NCI-H1092 (cell line): ENCODE measurements at regions not wholly inside any gene's neighbourhood (a gene's known extent, or its start where the extent isn't known, plus 50 kb on each side); places are given as distances from the start of the nearest gene placed in this dataset.

Source experiments
- DNase-seq: peaks from one replicate; lab custom pipeline; 2025; lab: John Stamatoyannopoulos, UW

DNA sequence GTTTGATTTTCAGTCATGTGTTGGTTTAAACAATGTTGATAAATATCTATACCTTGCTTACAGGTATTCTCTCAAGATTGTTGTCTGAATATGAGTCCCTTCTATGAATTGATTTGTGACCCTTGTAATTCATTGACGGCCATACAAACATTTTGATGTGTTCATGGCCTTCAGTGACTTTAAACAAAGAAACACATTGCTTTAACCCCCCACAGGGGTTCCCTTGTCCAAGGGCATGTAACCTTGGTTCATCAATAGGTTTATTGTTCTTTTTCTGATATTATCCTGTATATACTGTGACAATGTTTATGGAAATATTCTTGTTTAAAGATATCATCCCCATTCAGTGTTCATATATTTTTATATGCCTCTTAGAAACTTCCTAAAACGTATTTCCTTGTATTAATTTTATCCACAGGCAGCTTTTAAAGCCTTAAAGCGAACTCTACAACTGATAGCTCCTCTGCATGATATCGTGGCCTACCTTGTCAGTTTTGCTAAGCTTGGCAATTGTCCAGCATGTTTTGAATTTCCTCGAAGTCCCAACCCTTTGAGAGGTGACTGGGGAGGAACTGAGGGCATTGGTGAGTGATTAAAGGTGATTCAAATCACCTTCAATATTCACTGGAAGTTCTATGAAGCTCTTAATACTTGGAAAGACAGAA, 87.0 kb downstream of the CD164 start:
- DNase-seq = no peak

DNA sequence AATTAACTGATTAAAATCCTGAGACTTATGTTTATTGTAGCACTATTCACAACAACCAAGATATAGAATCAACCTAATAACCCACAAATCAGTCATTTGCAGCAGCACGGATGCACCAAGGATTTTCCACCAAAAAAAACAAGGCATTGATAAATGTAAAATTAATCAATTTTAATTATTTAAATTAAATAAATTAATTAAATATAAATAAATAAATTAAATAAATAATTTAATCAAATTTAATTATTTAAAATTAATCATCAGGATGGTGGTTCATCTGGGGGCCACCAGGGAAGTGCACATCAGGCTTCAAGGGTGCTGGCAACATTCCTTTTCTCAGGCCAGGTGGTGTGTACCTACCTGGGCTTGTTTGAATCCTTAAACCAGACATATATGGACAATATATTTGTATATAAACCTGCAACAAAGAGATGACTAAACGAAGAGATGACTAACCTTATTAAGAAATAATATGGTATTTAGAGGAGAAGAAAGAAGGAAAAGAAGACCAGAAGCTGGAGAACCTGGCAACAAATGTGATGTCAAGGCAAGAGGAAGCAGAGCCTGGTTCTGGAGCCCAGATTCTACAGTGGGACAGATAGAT, 89.2 kb downstream of the CD164 start:
- no peak for DNase-seq

DNA sequence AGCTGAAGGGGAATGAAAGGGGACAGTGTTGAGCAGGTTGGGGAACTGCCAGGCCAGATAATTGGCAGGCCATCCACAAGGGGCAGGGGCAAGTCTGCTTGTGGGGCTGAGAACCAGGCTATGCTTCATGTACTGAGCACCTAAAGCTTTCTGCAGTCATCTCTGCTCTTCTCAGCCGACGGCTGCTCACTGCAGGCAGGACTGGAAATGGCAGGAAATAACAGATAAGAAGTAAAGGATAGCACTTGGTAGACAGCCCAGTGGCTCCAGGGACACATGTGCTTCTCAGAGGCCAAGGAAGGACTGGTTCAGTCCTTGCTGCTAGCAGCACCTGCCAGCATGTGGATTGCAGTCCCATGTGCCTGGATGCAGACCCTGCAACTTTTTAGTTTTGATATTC, 89.8 kb downstream of the CD164 start:
- DNase-seq = no peak

DNA sequence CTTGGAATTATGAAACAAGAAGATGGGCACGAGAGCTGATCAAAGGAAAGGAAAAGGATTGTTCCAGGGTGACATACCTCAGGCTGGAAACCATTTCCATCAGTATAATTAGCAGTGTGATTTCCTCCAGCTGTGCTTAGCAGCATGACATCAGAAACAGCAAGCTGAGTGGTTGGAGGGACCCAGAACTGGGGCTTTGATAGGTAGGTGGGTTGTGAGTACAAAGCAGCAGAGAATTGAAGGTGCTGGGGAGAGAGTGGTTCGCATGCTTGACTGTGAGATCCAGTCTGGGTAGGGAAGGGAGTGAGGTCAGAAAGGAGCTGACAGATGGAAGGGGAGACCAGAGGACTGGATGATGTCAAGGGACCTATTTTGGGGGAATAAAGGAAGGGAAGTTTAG, 90.4 kb downstream of the CD164 start:
- no peak for DNase-seq

DNA sequence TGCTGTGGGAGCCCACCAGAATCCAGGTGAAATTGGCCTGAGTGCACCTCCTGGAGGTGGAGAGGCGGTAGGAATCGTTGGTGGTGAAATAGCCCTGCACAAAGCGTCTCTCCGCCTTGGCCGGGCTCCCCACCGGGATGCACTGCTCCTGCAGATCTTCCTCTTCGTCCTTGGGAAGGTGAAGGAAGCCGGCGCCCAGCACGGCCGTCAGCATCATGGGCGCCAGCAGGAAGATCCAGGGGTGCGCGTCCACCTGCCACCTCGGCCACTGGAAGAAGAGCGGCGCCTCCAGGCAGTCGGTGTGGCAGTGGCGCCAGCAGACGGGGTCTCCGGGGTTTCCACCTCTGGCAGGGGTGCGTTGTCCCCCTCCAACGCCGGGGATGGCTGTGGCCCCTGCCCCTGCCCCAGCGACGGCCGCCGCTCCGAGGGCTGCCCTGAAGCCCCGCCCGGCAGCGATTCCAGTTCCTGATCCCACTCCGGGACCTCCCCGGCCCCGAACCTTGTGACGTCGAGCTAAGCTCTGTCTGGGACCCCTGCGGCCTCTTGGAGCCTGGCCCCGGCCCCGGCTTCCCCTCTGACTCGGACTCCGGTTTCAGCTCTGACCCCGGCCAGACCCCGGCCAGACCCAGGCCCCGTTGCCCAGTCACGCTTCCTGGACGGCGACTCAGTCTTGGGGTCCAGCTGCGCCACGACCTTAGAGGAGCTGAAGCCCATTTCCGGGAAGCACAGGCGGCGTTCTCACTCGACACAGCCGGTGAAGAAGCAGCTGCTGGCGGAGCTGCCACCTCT, 91.9 kb downstream of the CD164 start:
- no peak for DNase-seq

DNA sequence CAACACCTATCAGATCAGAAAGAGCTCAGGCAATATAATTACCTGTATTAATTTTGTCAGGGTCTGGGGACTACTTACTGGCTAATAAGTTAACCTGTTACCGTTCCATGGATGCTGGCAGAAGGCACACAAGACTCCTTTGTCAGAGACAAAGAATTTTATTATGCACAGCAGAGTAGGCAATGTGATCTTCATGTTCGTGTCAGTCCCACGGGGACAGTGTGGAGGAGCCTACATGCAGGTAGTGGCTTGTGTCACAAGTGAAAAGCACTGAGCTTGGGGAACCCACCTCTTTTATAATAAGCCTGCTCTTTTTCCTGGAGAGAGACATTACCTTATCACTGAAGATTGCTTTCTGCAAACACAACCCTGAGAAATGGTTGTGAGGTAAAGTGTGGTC, 96.9 kb downstream of the CD164 start:
- DNase-seq = no peak

DNA sequence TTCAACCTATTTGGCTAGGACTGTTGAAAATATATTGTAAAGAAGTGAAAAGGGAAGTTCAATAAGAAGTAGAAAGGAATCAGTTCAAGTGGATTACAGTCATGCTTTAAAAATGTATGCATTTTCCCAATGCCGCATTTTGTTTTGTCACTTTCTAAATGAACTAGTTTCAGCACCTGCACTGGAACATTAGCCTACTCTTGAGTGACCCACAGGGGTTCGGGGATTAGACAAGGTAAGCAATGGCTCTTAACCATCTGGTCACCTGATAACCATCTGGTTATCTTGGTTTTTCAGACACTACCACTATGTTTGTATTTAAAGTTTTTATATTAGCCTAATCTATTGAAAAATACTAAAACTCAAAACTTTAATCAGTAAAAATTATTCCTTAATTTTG, 97.6 kb downstream of the CD164 start:
- DNase-seq = no peak

DNA sequence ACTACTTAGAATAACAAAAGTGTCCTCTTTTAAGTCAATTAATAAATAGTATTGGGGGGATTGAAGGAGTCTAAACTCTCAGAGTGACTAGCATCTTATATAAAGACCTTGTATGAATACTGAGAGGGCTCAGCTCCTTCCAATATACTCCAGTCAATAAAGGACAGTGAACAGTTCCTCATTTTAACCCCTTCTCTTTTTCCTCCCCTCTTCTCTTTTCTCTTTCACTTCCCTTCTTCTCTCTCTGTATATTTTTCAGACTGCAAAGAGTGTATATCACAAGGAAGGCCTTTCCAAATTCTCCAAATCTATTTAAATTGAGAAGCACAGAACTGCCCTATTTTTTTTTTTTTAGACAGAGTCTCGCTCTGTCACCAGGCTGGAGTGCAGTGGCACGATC, 99.5 kb downstream of the CD164 start:
- DNase-seq = no peak

DNA sequence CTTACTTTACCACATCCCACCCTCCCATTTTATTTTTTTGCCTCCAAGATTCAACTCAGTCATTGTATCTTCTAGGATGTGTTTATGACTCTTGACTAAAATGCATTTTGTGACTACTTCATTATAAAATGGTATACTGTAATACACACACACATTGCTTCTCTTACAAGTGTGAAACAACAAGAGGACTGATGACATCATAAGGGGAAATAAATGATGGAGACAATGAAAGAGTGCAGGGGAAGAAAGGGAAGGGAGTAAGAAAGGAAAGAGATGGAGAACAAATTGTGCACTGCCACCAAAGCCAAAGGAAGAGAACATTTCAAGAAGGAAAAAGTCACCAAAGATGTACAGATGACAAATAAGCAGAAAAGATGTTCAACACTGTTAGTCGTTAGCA, 102.6 kb downstream of the CD164 start:
- no peak for DNase-seq

DNA sequence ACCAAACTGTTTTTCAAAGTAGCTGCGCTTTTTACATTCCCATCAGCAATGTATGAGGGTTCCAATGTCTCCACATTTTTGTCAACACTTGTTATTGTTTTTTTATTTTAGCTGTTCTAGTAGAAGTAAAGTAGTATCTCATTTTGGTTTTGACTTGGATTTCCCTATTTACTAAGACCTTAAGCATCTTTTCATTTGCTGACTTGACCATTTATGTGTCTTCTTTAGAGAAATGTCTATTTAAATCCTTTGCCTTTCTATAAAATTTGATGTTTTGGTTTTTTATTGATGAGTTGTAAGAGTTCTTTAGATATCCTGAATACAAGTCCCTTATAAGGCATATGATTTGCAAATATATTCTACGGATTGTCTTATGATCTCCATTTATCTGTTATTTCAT, 110.6 kb downstream of the CD164 start:
- DNase-seq = no peak

DNA sequence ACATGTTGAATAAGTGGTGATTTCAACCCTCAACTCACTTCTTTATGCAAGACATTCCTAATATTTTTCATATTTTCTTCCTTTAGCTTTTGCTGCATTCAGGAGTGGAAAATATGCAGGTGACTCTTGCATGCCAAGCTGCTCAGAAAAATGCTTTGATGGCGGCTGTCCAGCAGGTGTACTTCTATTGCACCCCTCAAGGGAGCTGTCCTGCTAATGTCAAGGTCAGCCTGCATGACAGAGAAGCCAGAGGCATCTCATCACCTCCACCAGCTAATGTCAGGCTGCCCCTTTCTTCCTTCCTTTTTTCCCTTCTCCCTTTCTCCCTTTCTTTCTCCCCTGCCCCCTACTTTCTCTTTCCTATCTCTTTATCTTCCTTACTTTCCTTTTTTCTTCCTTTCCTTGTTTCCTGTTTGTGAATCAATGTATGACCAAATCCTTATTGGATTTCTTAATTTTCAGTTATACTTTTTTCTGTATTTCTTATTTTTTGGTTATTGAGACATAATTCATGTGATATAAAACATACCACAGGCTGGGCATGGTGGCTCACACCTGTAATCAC, 112.2 kb downstream of the CD164 start:
- DNase-seq = no peak

DNA sequence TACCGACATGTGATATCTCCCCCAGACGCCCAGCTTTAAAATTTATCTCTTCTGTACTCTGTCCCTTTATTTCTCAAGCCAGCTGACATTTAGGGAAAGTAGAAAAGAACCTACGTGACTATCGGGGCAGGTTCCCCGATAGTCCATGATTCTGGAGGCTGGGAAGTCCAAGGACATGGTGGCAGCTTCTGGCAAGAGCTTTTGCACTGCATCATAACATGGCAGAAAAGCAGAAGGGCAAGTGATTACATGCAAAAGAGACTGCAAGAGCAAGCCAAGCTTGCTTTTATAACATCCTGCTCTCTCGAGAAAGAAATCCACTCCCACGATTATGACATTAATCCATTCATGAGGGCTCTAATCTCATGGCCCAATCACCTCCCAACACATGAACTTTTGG, 113.2 kb downstream of the CD164 start:
- no peak for DNase-seq

DNA sequence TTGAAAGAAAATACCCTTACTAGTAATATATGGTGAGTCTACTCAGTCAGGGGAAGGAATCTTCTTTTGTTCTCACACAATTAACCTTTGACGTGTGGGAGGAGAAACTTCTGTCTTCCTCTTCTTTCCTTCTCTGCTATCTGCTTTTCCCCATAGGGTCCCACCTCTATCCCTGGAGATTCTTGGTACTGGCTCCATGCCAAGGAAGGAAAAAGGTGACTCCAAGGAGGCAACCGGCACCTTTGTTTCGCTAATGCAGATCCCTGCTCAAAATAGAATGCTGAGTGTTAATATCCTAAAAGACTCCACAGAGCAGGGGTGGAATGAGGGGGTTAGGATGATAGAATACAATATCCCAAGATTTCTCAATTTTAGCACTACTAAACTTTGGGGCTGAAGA, 116.7 kb downstream of the CD164 start:
- no peak for DNase-seq

DNA sequence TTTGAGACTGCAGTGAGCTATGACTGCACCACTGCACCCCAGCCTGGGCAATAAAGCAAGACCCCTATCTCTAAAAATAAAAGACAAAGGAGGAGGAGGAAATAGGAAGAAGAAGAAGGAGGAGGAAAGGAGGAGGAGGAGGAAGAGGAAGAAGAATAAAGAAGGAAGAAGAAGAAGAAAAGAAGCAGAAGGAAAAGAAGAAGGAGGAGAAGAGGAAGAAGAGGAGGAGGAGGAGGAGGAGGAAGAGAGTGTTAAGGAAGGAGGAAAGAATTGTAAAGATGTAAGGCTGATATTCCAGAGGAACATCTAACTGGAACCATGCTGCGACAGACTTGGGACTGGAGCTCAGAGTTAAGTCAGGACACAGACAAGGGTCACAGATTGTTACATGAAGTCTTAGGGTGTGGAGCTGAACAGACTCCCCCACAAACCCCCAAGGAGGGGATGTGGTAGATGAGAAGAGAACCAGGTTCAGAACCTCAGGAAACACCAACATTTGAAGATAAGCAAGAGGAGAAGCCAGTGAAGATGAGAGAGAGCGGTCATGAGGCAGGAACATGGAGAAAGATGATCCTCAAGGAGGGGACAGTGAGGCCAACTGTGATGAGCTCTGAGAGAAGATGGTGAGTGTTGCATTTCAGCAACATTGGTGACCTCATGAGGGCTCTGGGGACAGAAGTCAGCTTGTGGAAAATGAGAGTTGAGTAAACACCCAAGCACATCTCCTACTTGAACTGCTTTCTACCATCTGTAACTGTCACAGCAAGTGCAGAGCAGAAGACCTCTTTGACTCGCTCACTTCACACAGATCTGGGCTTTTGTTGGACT, 118.2 kb downstream of the CD164 start:
- no peak for DNase-seq

DNA sequence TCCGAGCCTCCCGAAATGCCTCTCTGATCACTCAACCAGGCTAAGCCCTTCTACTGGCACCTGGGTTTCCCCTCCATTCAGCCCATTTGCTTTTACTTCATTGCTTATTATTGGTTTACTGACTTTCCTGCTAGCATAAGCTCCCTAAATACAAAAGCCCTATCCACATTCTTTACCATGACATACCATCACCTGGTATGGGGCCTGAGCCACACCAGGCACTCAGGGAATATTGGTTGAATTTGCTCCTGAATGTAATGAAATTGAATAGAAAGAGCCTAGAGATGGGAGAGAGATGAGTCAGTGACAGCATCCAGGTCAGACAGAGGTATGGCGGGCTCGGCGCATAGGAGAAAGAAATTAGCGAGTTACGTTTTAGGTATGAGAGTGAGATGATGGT, 120.0 kb downstream of the CD164 start:
- DNase-seq = no peak

DNA sequence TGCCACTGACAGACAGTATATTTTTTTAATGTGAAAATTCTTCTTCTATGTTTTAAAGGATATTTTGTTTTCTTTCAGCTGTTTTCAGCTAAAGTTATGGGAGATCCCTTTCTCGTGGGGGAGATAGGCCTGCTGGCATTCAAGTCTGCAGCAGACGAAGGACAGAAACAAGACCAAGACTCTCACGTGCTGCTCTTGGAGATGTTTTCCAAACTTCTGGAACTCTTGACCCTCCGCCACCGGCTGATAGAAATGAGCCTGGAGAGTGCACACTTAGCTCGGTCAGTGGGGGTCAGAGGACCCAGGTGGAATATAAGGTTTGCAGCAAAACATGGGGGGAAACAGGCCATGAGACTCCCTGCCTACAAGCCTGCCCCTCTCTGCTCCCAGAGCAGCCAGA, 120.5 kb downstream of the CD164 start:
- DNase-seq = no peak

DNA sequence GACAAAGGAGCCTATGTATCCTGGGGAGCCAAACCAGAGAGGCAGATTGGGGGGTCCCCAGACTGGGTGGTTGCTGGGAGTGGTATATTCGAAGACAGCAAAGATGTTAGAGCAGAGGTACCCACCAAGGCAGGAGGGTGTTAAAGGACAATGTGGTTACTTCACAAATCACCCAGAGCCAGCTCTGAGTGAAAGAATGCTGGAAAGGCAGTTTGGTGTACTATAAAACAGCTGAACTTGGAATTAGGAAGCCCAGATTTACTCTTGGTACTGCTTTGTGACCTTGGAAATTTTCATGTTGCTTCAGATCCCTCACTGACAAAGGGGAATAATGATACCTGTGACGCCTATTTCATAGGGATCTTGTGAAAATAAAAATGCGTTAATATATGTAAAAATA, 121.6 kb downstream of the CD164 start:
- DNase-seq = no peak

DNA sequence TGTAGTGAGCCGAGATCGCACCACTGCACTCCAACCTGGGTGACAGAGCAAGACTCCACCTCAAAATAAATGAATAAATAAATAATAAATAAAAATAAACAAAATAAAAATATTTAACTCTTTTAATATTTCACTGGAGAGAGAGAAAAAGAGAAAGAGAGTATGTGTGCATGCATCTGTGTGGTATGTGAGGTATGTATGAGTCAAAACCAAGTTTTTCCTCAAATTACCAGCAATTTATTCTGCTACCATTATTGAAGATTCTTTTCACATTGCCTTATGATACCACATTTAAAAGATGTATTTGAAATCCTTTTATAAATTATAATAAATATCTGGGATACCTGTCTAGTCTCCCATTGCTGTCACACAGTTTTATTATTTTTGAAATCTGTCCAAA, 122.1 kb downstream of the CD164 start:
- no peak for DNase-seq

DNA sequence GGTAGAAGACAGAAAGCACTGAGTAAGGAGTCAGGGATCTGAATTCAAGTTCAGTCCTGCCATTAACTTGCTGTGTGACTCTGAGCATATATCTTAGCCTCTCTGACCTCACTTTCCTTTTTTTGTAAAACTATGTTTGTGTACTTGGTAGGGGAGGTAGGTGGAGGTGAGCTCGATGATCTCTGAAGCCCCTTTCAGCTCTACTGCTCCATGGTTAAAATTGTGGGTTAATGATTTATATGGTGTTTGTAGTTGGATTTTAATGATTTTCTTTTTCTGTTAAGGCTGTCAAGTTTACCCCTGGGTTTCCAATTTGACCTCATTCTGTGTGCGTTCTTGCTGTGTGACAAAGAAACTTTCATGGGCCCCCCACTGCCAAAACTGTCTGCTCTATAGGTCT, 124.1 kb downstream of the CD164 start:
- no peak for DNase-seq

DNA sequence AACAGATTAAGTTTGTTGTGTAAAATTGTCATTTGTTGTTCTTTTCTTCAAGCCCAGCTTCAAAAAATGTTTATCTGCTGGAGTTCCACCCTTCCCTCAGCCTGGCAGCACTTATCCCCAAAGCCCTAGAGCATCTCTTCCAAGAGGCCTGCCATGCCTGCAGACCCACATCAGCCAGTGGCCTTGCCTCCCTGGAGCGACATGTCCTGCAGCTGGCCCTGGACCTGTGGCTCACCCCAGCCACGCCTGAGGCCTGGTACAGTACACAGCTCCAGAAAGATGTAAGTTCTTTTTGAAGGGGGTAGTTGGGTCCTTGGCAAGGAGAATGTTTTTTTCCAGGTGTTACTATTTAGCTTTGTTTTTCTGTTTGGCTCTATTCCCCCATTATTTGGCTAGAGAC, 124.8 kb downstream of the CD164 start:
- no peak for DNase-seq

DNA sequence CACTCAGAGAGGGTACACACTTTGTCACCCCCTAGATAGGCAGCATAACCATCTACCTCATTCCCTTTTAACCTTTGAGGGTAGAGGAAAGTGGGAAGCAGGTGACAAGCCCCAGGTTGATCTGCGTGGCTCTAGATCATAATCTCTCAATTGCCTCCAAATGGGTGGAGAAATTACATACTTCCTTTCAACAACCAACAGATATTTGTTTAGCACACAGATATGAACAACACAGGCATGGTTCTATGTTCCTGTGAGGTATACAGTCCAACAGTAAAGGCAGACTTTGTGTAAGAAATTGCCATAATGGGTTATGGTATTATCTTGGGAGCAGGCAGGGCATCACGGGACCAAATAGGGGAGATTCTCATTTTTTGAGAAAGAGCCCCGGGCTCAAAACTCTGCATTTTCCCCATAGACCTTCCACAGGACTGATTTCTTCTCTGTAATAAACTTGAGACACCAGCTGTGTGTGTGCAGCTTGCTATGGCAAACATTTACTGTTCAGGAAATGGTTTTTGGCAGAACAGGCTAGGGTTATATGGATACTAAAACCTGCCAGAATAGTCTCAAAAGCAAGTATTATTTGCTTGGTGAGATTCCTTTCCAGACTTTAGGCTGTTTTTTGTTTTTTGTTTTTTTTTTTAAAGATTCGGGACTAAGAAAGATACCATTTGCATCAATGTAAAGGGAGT, 126.2 kb downstream of the CD164 start:
- DNase-seq = peak; percentile 78

DNA sequence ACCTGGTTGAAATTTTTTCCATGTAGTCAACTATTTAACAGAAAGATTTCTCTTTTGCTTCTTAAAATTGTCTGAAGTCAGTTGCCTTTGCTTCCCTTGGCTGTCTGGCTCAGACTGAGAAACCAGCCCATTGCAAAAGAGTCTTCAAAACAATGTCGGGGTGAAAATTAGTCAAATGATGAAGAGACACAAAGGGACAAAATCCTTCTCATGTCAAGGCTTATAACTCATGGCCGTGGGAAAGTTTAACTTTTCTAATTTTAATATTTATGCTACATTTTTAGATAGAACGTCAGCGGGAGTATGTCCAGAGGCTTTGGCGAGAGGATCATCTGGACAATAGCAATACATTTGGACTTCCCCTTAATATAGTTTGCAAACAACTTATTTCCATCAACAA, 127.2 kb downstream of the CD164 start:
- no peak for DNase-seq
